GM19043 (cell line): ENCODE measurements at regions not wholly inside any gene's neighbourhood (a gene's known extent, or its start where the extent isn't known, plus 50 kb on each side); places are given as distances from the start of the nearest gene placed in this dataset.

Experiments used
- ATAC-seq: cut with Tn5 transposase; IDR thresholded peaks from one replicate; pipeline ENCODE4 v1.9.1; 2021; ENCODE audit warnings: low read depth; ENCODE audit not compliant: unreplicated experiment

- no peak for ATAC-seq
Observed at GRCh38 chr13:100941377-100942368, 267.1 kb upstream of the TMTC4 start.

- ATAC-seq = no peak
Observed at GRCh38 chr13:100940658-100941057, 266.1 kb upstream of the TMTC4 start.

- ATAC-seq = no peak
Observed at GRCh38 chr13:100933841-100934240, 259.2 kb upstream of the TMTC4 start.

GRCh38 chr13:100922599-100922998, 248.0 kb upstream of the TMTC4 start:
- no peak for ATAC-seq

- no peak for ATAC-seq
Observed at GRCh38 chr13:100921139-100921538, 246.5 kb upstream of the TMTC4 start.

GRCh38 chr13:100917011-100917410, 242.4 kb upstream of the TMTC4 start:
- no peak for ATAC-seq

- no peak for ATAC-seq
Observed at GRCh38 chr13:100913143-100913542, 238.5 kb upstream of the TMTC4 start.

GRCh38 chr13:100904293-100904976, 229.8 kb upstream of the TMTC4 start:
- no peak for ATAC-seq

GRCh38 chr13:100899720-100900316, 225.2 kb upstream of the TMTC4 start:
- ATAC-seq = no peak

- ATAC-seq = no peak
Observed at GRCh38 chr13:100898431-100898830, 223.8 kb upstream of the TMTC4 start.

- ATAC-seq = no peak
Observed at GRCh38 chr13:100895651-100896050, 221.1 kb upstream of the TMTC4 start.

GRCh38 chr13:100892981-100893380, 218.4 kb upstream of the TMTC4 start:
- ATAC-seq = no peak

- ATAC-seq = no peak
Observed at GRCh38 chr13:100890645-100891044, 216.1 kb upstream of the TMTC4 start.

GRCh38 chr13:100887729-100888151, 213.1 kb upstream of the TMTC4 start:
- no peak for ATAC-seq

- ATAC-seq = no peak
Observed at GRCh38 chr13:100883453-100883852, 208.9 kb upstream of the TMTC4 start.

GRCh38 chr13:100881291-100881864, 206.8 kb upstream of the TMTC4 start:
- no peak for ATAC-seq

- no peak for ATAC-seq
Observed at GRCh38 chr13:100880166-100880565, 205.6 kb upstream of the TMTC4 start.

GRCh38 chr13:100879255-100879654, 204.7 kb upstream of the TMTC4 start:
- ATAC-seq = no peak

GRCh38 chr13:100876044-100876403, 201.4 kb upstream of the TMTC4 start:
- no peak for ATAC-seq

- peak; percentile 58 for ATAC-seq
Observed at GRCh38 chr13:100875392-100876043, 200.9 kb upstream of the TMTC4 start.
